Stimulated activated CD4-positive, alpha-beta T cell treated with anti-CD3 and anti-CD28 coated beads, Interleukin-4, amount 100 ng/mL, for 24 hours (primary cell): ENCODE measurements at regions not wholly inside any gene's neighbourhood (a gene's known extent, or its start where the extent isn't known, plus 50 kb on each side); places are given as distances from the start of the nearest gene placed in this dataset.
"Not testable (repeated sequence)": the region's sequence is repeated elsewhere in the genome, so short reads cannot be mapped to it uniquely, and the experiment has no call there.

Experiments
- DNase-seq: peaks from one replicate; pipeline ENCODE4 v3.0.0-alpha.2; 2020

- no peak for DNase-seq
Observed at GRCh38 chr7:65809259-65809981, 63.5 kb upstream of the VKORC1L1 start.

GRCh38 chr7:65809982-65810288 lies 62.9 kb upstream of the VKORC1L1 start:
- DNase-seq: no peak

- DNase-seq: no peak
Observed at GRCh38 chr7:65812281-65812680, 60.6 kb upstream of the VKORC1L1 start.

GRCh38 chr7:65814556-65815167 lies 58.2 kb upstream of the VKORC1L1 start:
- not testable (repeated sequence) for DNase-seq

- DNase-seq: no peak
Observed at GRCh38 chr7:65820287-65820950, 52.5 kb upstream of the VKORC1L1 start.
